Astrocyte (in vitro differentiated cells and primary cell): ENCODE measurements at regions not wholly inside any gene's neighbourhood (a gene's known extent, or its start where the extent isn't known, plus 50 kb on each side); places are given as distances from the start of the nearest gene placed in this dataset.

Experiments
- DNase-seq: peaks from one replicate; pipeline ENCODE4 v3.0.0-alpha.2; 2010; ENCODE audit warnings: low read depth
- FAIRE-seq: peaks from 2 replicates; lab custom pipeline; 2011; peaks lifted over from hg19 to GRCh38; lab: Jason Lieb, UNC
- H2AFZ ChIP-seq: 2 replicates; pipeline ENCODE4 v1.6.0; 2012; ENCODE audit warnings: low read depth, low read length, inconsistent platforms
- H3K27ac ChIP-seq: 2 replicates; pipeline ENCODE4 v1.5.1; 2011; ENCODE audit warnings: low read depth, low read length, inconsistent platforms
- H3K27me3 ChIP-seq: 2 replicates; pipeline ENCODE4 v1.6.0; 2011; ENCODE audit warnings: low read length, inconsistent platforms; ENCODE audit not compliant: insufficient read depth
- H3K36me3 ChIP-seq: 2 replicates; pipeline ENCODE4 v1.5.1; 2011; ENCODE audit warnings: low read length, inconsistent platforms; ENCODE audit not compliant: insufficient read depth
- H3K4me1 ChIP-seq: 2 replicates; pipeline ENCODE4 v1.5.1; 2011; ENCODE audit warnings: low read length, inconsistent platforms; ENCODE audit not compliant: insufficient read depth
- H3K4me2 ChIP-seq: 2 replicates; pipeline ENCODE4 v1.6.0; 2012; ENCODE audit warnings: low read length, inconsistent platforms
- H3K4me3 ChIP-seq: 2 replicates; pipeline ENCODE4 v1.5.1; 2011; ENCODE audit warnings: low read depth, mild to moderate bottlenecking, low read length, inconsistent platforms; ENCODE audit not compliant: insufficient read depth
- H3K79me2 ChIP-seq: 2 replicates; pipeline ENCODE4 v1.6.0; 2012; ENCODE audit warnings: mild to moderate bottlenecking, low read length, inconsistent platforms; ENCODE audit not compliant: insufficient read depth
- H3K9ac ChIP-seq: 2 replicates; pipeline ENCODE4 v1.6.0; 2012; ENCODE audit warnings: mild to moderate bottlenecking, low read length, inconsistent platforms
- H3K9me3 ChIP-seq: 2 replicates; pipeline ENCODE4 v1.5.1; 2012; ENCODE audit warnings: low read depth, mild to moderate bottlenecking, low read length, inconsistent platforms; ENCODE audit not compliant: insufficient read depth
- H4K20me1 ChIP-seq: 2 replicates; pipeline ENCODE4 v1.6.0; 2012; ENCODE audit warnings: low read length, inconsistent platforms; ENCODE audit not compliant: insufficient read depth
- H3K27ac Mint-ChIP-seq: one replicate; pipeline ENCODE4 v1.8.0; 2021; ENCODE audit warnings: mild to moderate bottlenecking, mixed read lengths; ENCODE audit not compliant: unreplicated experiment
- H3K27me3 Mint-ChIP-seq: one replicate; pipeline ENCODE4 v1.8.0; 2021; ENCODE audit warnings: low read depth, mixed read lengths; ENCODE audit not compliant: unreplicated experiment
- H3K36me3 Mint-ChIP-seq: one replicate; pipeline ENCODE4 v1.8.0; 2021; ENCODE audit warnings: low read depth, mixed read lengths; ENCODE audit not compliant: unreplicated experiment
- H3K4me1 Mint-ChIP-seq: one replicate; pipeline ENCODE4 v1.8.0; 2021; ENCODE audit warnings: low read depth, mixed read lengths; ENCODE audit not compliant: unreplicated experiment
- H3K4me3 Mint-ChIP-seq: one replicate; pipeline ENCODE4 v1.8.0; 2021; ENCODE audit warnings: mild to moderate bottlenecking, moderate library complexity, mixed read lengths; ENCODE audit not compliant: unreplicated experiment
- H3K9me3 Mint-ChIP-seq: one replicate; pipeline ENCODE4 v1.8.0; 2021; ENCODE audit warnings: mild to moderate bottlenecking, mixed read lengths; ENCODE audit not compliant: unreplicated experiment
- CTCF ChIP-seq: IDR thresholded peaks from 2 replicates; pipeline ENCODE4 v1.5.1; 2011; ENCODE audit warnings: low read depth, mild to moderate bottlenecking, inconsistent platforms, low read length, moderate library complexity; ENCODE audit not compliant: insufficient read depth
- EZH2 ChIP-seq: IDR thresholded peaks from 2 replicates; pipeline ENCODE4 v1.6.1; 2012; ENCODE audit warnings: mild to moderate bottlenecking, low read length, inconsistent platforms; ENCODE audit not compliant: insufficient read depth

GRCh38 chr12:75642226-75642625 is 130.8 kb upstream of the KRR1 start:
- TF ChIP-seq CTCF (no peak), EZH2 (no peak)
- Histone ChIP-seq H3K79me2 (no peaks in the 10 kb centered on the region), H3K4me3 (no peak overlapping the region), H3K27ac (peak overlapping the region; percentile 85), H2AFZ (no peak overlapping the region), H4K20me1 (no peaks in the 10 kb centered on the region), H3K9me3 (no peaks in the 10 kb centered on the region), H3K9ac (no peak overlapping the region), H3K27me3 (no peaks in the 10 kb centered on the region), H3K36me3 (no peaks in the 10 kb centered on the region), H3K4me1 (peaks cover 21% of the 10 kb centered on the region), H3K4me2 (no peak overlapping the region)
- no peak overlapping the region for H3K4me3 Mint-ChIP-seq
- peaks cover 1% of the 10 kb centered on the region for H3K36me3 Mint-ChIP-seq
- H3K9me3 Mint-ChIP-seq = no peaks in the 10 kb centered on the region
- no peaks in the 10 kb centered on the region for H3K27me3 Mint-ChIP-seq
- FAIRE-seq (peak; percentile 56), DNase-seq (peak; percentile 71)
- H3K27ac Mint-ChIP-seq = peak overlapping the region; percentile 91
- peaks cover 52% of the 10 kb centered on the region for H3K4me1 Mint-ChIP-seq

GRCh38 chr12:75641031-75641780 is 129.8 kb upstream of the KRR1 start:
- peak; percentile 78 for FAIRE-seq
- no peak overlapping the region for H2AFZ ChIP-seq
- peak overlapping the region; percentile 85 for H3K27ac ChIP-seq

More at GRCh38 chr12:75641031-75641780, 129.8 kb upstream of the KRR1 start:
- Histone ChIP-seq H3K4me3 (no peak overlapping the region), H3K9me3 (no peaks in the 10 kb centered on the region), H3K9ac (peak overlapping the region; percentile 60), H3K36me3 (no peaks in the 10 kb centered on the region), H3K27me3 (no peaks in the 10 kb centered on the region), H3K4me1 (peaks cover 25% of the 10 kb centered on the region), H4K20me1 (no peaks in the 10 kb centered on the region), H3K4me2 (peak overlapping the region; percentile 66), H3K79me2 (no peaks in the 10 kb centered on the region)
- no peak for TF ChIP-seq EZH2
- TF ChIP-seq CTCF = no peak
- DNase-seq = peak; percentile 99
- H3K9me3 Mint-ChIP-seq = no peaks in the 10 kb centered on the region
- H3K4me3 Mint-ChIP-seq = peak overlapping the region; percentile 23
- no peaks in the 10 kb centered on the region for H3K27me3 Mint-ChIP-seq
- H3K27ac Mint-ChIP-seq = peak overlapping the region; percentile 98
- H3K4me1 Mint-ChIP-seq = peaks cover 52% of the 10 kb centered on the region
- peaks cover 1% of the 10 kb centered on the region for H3K36me3 Mint-ChIP-seq
